ENCODE measurements at regions not wholly inside any gene's neighbourhood (a gene's known extent, or its start where the extent isn't known, plus 50 kb on each side); places are given as distances from the start of the nearest gene placed in this dataset.
"Not testable (repeated sequence)": the region's sequence is repeated elsewhere in the genome, so short reads cannot be mapped to it uniquely, and the experiment has no call there.

DNA sequence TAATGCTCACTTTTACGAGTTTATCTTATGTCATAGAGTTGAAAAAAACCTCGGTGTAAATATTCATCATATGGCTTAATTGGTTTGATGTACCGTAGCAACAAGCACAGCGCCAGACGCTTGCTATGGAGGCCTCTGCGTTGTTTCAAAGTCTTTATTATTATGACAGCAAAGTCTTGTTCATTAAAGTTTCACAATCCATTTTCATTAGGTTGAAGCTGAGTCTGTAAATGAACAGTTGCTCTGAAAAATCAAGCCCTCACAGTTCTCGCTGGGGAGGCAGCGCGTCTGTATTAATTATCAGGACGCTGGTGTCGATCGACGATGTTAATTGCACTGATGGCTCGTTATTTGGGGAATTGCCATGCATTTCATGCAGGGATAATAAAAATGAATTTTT is 185.6 kb downstream of the INSC start:
- DNase-seq, result no peak

DNA sequence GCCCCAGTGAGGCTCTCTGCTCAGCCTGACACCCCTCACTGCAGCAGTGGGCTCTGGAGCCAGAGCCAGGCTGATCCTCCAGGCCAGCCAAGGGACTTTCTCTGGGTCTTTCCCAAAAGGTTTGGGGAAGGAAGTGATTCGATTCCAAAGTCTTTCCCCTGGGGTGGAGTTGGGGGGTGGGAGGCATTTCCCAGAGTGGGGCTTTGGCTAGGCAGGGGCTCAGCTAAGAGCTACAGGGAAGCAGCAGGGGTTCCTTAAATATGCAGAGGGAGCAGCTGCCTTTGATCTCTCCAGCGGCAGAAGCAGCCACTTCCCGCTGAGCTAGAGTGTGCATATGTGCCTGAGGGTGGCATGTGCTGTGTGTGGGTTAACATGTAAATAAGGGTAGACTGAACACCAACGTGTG is 192.9 kb downstream of the INSC start:
- DNase-seq, result no peak

- no peak for DNase-seq
Measured at GRCh38 chr11:15308840-15309239, 194.1 kb downstream of the INSC start.

DNA sequence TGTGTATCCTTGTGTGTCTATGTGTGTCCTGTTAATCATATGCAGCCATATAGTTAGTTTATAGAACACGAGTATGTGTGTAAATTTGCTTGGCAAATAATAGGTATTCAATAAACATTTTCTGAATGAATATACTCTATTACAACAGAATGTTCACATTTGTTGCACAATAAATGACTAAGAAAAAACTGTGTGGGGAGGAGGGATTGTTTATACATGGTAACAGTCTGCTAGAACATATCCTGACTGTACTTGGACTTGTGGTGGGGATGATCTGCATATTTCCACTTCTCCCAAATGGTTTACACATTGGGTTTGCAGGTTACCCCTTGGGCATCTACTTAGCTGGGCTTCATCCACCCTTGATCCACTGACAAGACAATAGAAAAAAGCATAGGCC is 194.6 kb downstream of the INSC start:
- DNase-seq, result no peak

- no peak for DNase-seq
Measured at GRCh38 chr11:15313862-15314261, 199.1 kb downstream of the INSC start.

DNA sequence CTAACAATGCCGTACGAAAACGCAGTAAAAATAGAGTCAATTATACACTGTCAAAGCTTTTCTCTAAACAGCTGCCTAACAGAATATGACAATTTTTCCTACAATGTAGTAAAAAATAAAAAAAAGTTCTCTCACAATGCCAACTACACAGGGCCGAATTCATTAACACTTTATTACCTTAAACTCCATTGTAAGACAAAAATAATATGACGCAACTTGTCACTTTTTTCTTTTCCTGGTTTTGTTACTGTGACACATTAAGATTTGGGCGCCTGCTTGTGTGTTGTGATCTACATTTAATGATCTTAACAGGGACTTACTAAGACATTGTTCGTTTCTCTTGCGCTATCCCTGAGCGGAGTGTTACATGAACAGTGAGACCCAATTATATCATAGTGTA is 204.1 kb downstream of the INSC start:
- DNase-seq, result no peak

GRCh38 chr11:15326520-15326919 is 211.8 kb downstream of the INSC start:
- no peak for DNase-seq

GRCh38 chr11:15327786-15328231 is 213.1 kb downstream of the INSC start:
- no peak for DNase-seq

GRCh38 chr11:15333407-15333806 is 218.7 kb downstream of the INSC start:
- no peak for DNase-seq

- no peak for DNase-seq
Measured at GRCh38 chr11:15334766-15335165, 220.0 kb downstream of the INSC start.

DNA sequence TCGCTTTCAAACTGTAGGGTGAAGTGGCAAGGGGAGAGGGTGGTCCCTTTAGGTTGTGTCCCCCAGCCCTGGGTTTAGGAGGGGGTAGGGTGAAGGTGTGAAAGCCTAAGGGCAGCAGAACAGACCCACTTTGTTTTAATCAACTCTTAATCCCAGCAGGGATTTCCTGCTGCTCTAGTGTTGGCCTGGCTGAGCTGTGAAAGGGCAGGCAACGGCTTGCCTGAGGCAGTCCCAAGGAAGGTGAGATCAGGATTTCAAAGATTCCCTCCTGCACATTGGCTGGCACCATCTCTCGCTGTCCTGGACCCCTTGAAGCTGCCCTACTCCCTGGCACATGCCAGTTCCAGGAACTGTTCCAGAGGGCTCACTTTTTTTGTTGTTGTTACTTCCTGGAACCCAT is 221.3 kb downstream of the INSC start:
- DNase-seq, result no peak

- DNase-seq, result no peak
Measured at GRCh38 chr11:15339302-15339701, 224.6 kb downstream of the INSC start.

DNA sequence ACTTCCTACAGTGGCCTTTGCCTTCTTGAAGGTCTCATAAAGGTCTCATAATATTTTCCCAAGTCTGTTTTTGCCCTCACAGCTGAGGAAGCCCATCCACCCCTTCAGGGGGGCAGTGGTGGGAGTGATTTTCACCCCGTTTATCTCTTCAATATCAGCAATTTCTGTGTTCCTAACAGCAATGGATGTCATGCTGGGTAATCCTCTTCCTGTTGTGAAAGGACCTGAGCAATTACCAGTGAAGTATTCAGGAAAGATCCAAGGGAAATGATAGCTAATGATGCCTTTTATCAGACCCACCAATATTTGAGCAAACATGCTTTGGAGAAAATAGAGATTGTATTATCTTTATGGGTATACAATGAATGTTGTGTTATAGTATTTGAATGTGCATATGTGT is 226.9 kb downstream of the INSC start:
- no peak for DNase-seq

DNA sequence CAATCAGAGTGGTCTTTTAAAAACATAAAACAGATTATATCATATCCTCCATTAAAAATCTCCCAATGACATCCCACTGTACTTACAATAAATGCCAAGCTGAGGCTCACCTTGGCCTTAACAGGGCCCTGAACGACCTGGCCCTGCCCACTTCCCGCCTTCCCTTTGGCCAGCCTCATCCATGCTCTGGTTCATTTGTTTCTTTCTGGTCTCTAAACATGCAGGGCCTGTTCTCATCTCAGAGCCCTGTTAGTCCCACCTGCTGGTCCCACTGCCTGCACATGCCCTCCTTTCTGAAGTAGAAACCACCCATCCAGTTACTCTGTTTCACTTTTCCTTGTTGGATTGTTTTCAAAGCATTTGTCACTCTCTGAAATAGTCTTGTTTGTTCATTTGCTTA is 227.4 kb downstream of the INSC start:
- no peak for DNase-seq

- no peak for DNase-seq
Measured at GRCh38 chr11:15346907-15347306, 232.2 kb downstream of the INSC start.

GRCh38 chr11:15347969-15348734 is 233.4 kb downstream of the INSC start:
- DNase-seq, result no peak

DNA sequence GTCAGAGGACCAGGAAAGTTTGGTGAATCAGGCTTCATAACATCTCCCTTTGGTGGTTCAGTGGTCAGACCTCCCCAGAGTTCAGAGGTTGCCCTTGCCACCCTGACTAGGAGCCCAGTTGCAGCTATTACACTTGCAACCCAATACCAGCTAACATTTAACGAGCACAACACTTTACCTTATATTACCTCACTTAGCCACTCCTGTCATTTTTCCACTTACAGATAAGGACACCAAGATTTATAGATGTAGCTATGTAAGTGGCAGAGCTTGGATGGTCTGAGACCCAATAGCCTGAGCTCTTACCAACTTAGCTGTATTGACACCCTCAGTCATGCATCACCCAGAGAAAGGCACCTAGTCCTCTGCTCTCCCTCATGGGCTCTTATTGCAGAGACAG is 234.7 kb downstream of the INSC start:
- no peak for DNase-seq

- no peak for DNase-seq
Measured at GRCh38 chr11:15361316-15361715, 246.6 kb downstream of the INSC start.

DNA sequence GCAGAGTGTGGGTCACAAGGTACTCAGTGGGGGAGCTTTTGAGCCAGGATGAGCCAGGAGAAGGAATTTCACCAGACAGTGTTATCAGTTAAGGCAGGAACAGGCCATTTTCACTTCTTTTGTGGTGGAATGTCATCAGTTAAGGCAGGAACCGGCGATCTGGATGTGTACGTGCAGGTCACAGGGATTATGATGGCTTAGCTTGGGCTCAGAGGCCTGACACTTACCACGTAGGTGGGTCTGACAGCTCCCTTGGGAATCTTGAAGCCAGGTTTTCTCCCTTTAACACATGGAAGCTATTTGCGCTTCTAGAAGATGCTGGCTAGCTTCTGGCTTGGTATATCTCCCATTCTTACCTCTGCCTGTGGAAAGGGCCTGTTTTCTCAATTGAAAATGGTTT is 250.6 kb downstream of the INSC start:
- DNase-seq, result not testable (repeated sequence)

- no peak for DNase-seq
Measured at GRCh38 chr11:15367695-15368094, 253.0 kb downstream of the INSC start.

DNA sequence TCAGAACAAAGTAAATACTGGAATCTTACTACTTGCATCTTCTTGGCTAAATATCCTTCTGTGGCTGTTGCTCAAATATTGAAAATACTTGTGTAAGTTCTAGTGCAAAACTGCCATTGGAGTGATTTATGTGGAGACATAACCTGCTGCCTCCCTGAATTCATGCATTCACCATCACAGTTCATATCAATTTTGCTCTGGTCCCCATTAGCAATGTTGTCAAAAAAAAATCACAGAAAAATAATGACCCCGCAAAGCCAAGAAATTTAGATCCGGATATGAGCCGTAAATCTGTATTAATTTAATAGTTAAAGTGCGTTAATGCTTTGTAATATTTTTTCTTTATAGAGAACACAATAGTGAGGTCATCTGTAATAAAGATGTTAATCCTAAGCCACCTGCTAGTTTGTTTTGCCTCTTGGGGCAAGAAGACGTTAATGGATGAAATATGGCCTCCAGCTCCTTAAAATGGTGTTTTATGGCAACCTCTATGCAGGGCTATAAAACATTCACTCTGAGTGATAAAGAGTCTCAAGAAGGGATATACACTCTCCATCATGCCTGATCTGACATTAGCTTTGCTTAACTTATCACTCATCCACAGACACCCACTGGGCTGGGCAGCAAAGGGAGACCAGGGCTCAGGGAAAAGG is 255.9 kb downstream of the INSC start:
- DNase-seq, result no peak

GRCh38 chr11:15371533-15371932 is 256.8 kb downstream of the INSC start:
- DNase-seq, result no peak

DNA sequence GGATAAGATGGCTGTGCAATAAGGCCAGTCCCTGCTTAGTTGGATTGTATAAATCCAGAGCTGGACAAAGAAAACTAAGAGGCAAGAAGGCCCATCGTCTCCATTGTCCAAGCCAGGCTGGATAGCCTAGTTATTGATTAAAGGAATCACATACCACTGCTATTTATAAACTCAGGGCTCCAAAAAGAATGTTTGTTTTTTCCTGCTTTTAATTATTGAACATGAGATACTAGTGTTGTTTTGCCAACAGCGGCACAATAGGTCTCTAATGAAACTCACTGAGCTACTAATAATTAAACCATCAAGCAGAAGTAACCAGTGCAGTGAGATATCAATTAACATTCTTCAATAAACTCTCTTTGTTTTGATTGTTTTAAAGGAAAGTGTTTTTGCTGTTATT is 259.7 kb downstream of the INSC start:
- DNase-seq, result no peak

DNA sequence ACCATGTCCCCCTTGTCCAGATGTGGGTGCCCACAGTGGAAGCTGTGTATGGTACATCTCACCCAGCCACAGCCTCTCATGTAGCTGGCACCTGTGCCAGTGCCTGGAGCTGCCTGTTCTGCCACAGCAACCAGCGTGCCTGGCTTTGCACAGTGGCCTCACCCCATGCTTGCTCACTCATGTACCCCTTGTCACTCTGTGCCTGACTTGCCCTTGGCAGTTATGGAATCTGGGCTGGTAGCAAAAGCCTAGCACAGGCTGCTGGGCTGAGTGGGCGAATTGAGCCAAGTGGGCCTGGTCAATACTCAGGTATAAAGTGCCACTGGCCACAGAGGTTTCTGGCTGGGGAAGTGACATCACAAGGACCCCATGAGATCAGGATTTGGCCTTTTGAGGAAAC is 264.2 kb downstream of the INSC start:
- DNase-seq, result no peak

DNA sequence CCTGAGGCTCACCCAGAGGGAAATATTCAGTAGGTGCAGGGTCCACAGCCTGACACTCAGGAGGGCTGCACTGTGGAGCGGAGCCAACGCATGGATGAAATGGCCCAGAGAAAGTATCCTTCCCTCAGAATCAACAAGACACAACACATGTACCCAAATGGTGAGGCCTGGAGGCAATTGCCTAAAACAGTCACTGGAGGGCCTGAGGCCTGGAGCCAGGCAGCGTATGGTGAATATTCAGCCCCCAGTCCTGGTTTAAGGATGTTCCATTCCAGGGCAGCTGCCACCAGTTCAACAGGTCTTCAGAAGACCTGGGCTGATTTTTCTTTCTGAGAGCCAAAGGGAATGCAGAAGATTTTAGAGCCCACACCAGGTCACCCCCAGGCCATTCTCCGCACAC is 264.8 kb downstream of the INSC start:
- no peak for DNase-seq
